ENCODE measurements at regions not wholly inside any gene's neighbourhood (a gene's known extent, or its start where the extent isn't known, plus 50 kb on each side); places are given as distances from the start of the nearest gene placed in this dataset.

DNA sequence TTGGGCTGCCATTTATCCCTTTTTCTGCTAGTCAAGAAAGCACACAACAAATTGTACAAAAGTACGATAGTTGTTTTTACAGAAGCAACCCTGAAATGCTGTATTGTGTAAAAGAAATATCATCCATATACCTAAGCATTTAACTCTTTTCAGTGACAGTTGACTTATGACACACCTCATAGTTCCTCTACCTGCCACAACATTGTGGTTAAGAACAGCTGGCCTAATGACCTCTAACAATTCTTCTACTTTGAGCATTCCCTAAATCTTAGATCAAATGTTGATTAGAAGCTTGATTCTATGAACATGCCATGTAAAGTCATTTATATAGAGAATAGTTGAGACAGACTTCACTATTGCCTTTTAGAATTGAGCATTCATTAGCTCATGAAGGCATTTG, 165.9 kb upstream of the SETBP1 start:
- DNase-seq (ENCODE audit: low read depth in 1 of 2, low spot score in 1 of 2) = no peak
- no peaks in the 10 kb centered on the region for H3K27me3 ChIP-seq (ENCODE audit: insufficient read depth, poor library complexity, severe bottlenecking)
- no peak overlapping the region for H3K27ac ChIP-seq (replicated peaks)
- no peak overlapping the region for H3K4me3 ChIP-seq (replicated peaks; ENCODE audit: insufficient read depth, low read length)
- TF ChIP-seq POLR2AphosphoS5 (IDR thresholded peaks at IDR 0.05; ENCODE audit: low read depth) (no peak), SPI1 (IDR thresholded peaks at IDR 0.05; ENCODE audit: borderline replicate concordance, low read depth) (no peak)
- TF ChIP-seq, protein P1, sequence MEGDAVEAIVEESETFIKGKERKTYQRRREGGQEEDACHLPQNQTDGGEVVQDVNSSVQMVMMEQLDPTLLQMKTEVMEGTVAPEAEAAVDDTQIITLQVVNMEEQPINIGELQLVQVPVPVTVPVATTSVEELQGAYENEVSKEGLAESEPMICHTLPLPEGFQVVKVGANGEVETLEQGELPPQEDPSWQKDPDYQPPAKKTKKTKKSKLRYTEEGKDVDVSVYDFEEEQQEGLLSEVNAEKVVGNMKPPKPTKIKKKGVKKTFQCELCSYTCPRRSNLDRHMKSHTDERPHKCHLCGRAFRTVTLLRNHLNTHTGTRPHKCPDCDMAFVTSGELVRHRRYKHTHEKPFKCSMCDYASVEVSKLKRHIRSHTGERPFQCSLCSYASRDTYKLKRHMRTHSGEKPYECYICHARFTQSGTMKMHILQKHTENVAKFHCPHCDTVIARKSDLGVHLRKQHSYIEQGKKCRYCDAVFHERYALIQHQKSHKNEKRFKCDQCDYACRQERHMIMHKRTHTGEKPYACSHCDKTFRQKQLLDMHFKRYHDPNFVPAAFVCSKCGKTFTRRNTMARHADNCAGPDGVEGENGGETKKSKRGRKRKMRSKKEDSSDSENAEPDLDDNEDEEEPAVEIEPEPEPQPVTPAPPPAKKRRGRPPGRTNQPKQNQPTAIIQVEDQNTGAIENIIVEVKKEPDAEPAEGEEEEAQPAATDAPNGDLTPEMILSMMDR (IDR thresholded peaks at IDR 0.05; ENCODE audit: insufficient read depth, low read length) = no peak

DNA sequence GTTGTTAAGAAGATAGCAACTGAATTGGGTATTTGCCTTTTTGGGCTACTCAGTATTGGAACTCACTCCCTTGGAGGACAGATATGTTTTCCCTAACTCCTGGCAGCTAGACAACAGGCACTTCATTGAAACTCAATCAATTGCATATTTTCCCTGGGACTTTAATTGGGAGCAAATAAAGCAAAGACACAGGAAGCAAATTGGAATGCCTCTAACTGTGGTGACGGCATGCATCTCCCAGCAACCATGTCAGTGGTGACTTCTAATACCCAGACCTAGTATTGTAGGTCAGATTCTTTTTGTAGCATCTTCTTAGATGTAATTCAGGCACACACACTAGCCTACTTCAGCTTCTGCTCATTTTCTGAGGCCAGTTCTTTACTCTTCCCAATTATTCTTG, 164.2 kb upstream of the SETBP1 start:
- TF ChIP-seq POLR2AphosphoS5 (IDR thresholded peaks at IDR 0.05; ENCODE audit: low read depth) = no peak
- TF ChIP-seq, protein P1 (IDR thresholded peaks at IDR 0.05; ENCODE audit: insufficient read depth, low read length) = no peak
- TF ChIP-seq, protein P2, sequence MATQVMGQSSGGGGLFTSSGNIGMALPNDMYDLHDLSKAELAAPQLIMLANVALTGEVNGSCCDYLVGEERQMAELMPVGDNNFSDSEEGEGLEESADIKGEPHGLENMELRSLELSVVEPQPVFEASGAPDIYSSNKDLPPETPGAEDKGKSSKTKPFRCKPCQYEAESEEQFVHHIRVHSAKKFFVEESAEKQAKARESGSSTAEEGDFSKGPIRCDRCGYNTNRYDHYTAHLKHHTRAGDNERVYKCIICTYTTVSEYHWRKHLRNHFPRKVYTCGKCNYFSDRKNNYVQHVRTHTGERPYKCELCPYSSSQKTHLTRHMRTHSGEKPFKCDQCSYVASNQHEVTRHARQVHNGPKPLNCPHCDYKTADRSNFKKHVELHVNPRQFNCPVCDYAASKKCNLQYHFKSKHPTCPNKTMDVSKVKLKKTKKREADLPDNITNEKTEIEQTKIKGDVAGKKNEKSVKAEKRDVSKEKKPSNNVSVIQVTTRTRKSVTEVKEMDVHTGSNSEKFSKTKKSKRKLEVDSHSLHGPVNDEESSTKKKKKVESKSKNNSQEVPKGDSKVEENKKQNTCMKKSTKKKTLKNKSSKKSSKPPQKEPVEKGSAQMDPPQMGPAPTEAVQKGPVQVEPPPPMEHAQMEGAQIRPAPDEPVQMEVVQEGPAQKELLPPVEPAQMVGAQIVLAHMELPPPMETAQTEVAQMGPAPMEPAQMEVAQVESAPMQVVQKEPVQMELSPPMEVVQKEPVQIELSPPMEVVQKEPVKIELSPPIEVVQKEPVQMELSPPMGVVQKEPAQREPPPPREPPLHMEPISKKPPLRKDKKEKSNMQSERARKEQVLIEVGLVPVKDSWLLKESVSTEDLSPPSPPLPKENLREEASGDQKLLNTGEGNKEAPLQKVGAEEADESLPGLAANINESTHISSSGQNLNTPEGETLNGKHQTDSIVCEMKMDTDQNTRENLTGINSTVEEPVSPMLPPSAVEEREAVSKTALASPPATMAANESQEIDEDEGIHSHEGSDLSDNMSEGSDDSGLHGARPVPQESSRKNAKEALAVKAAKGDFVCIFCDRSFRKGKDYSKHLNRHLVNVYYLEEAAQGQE (IDR thresholded peaks at IDR 0.05; ENCODE audit: insufficient replicate concordance, low read depth) = no peak
- TF ChIP-seq GABPA (IDR thresholded peaks at IDR 0.05; ENCODE audit: low read depth) = no peak
- no peak for TF ChIP-seq SPI1 (IDR thresholded peaks at IDR 0.05; ENCODE audit: borderline replicate concordance, low read depth)
- no peak for DNase-seq (ENCODE audit: low read depth in 1 of 2, low spot score in 1 of 2)
- H3K27me3 ChIP-seq (ENCODE audit: insufficient read depth, poor library complexity, severe bottlenecking) = no peaks in the 10 kb centered on the region
- no peak overlapping the region for H3K27ac ChIP-seq (replicated peaks)
- no peak overlapping the region for H3K4me3 ChIP-seq (replicated peaks; ENCODE audit: insufficient read depth, low read length)

DNA sequence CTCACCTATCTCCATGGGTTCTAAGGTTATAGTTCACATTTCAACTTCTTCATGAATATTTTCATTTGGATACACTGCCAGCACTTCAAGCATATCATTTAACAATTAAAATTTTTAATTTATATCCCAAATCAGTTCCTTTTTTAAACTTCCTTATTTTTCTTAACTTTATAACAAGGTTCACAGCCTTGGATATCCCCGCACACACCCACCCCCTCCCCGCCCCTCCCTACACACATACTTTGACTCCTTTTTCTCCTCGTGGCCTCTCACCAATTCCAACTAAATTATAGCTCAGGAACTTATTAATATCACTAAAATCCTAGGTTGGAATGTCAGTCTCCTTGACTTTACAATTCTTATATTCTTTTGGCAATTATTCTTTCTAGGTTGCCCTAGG, 163.6 kb upstream of the SETBP1 start:
- no peak overlapping the region for H3K4me3 ChIP-seq (replicated peaks; ENCODE audit: insufficient read depth, low read length)
- H3K27me3 ChIP-seq (ENCODE audit: insufficient read depth, poor library complexity, severe bottlenecking) = no peaks in the 10 kb centered on the region
- no peak for DNase-seq (ENCODE audit: low read depth in 1 of 2, low spot score in 1 of 2)
- TF ChIP-seq GABPA (IDR thresholded peaks at IDR 0.05; ENCODE audit: low read depth) (no peak), SPI1 (IDR thresholded peaks at IDR 0.05; ENCODE audit: borderline replicate concordance, low read depth) (no peak), POLR2AphosphoS5 (IDR thresholded peaks at IDR 0.05; ENCODE audit: low read depth) (no peak)
- TF ChIP-seq, protein P1 (IDR thresholded peaks at IDR 0.05; ENCODE audit: insufficient read depth, low read length) = no peak
- TF ChIP-seq, protein P2 (IDR thresholded peaks at IDR 0.05; ENCODE audit: insufficient replicate concordance, low read depth) = no peak
- no peak overlapping the region for H3K27ac ChIP-seq (replicated peaks)

DNA sequence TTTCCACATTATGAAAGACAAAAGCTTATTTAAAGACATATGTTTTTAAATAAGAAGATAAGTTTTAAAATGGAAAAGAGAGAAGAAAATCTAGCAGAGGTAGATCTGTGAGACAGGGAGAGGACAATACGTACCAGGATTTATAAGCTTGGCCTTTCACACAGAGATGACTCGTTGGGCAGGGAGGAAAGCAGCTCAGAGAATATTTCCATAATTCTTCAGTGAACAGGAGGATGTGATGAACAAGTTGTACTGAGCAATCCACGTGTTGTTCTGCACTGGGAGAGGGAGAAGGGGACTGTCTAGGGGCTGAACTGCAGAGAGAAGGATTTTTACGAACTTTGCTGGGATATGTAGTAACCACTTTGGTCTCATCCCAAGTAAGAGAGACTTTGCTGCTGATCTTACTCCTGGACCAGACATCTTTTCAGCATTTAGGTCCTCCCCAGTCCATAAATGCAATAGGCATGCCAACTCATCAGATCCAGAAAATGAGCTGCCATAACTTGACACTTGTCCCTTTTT, 162.5 kb upstream of the SETBP1 start:
- Histone ChIP-seq H3K4me3 (replicated peaks; ENCODE audit: insufficient read depth, low read length) (no peak overlapping the region), H3K27me3 (ENCODE audit: insufficient read depth, poor library complexity, severe bottlenecking) (no peaks in the 10 kb centered on the region), H3K27ac (replicated peaks) (no peak overlapping the region)
- TF ChIP-seq, protein P1 (IDR thresholded peaks at IDR 0.05; ENCODE audit: insufficient read depth, low read length) = no peak
- TF ChIP-seq, protein P2 (IDR thresholded peaks at IDR 0.05; ENCODE audit: insufficient replicate concordance, low read depth) = no peak
- no peak for TF ChIP-seq GABPA (IDR thresholded peaks at IDR 0.05; ENCODE audit: low read depth)
- TF ChIP-seq POLR2AphosphoS5 (IDR thresholded peaks at IDR 0.05; ENCODE audit: low read depth) = no peak
- TF ChIP-seq SPI1 (IDR thresholded peaks at IDR 0.05; ENCODE audit: borderline replicate concordance, low read depth) = no peak
- no peak for DNase-seq (ENCODE audit: low read depth in 1 of 2, low spot score in 1 of 2)

Data from HL-60 (cell line).